GM12875 (cell line): ENCODE measurements at regions not wholly inside any gene's neighbourhood (a gene's known extent, or its start where the extent isn't known, plus 50 kb on each side); places are given as distances from the start of the nearest gene placed in this dataset.

Source experiments
- H3K4me3 ChIP-seq: one replicate; pipeline ENCODE4 v1.5.1; 2011; ENCODE audit warnings: low read depth, low read length, control low read depth
- CTCF ChIP-seq: IDR thresholded peaks from 2 replicates; pipeline ENCODE4 v1.5.1; 2011; ENCODE audit warnings: low read depth, mild to moderate bottlenecking, control low read depth, inconsistent platforms, low read length, moderate library complexity, borderline replicate concordance; ENCODE audit not compliant: insufficient read depth

- TF ChIP-seq CTCF: no peak
- no peak overlapping the region for H3K4me3 ChIP-seq
These were observed 66.7 kb upstream of the IL6 start for GRCh38 chr7:22660293-22660692.

- TF ChIP-seq CTCF: no peak
- no peak overlapping the region for H3K4me3 ChIP-seq
These were observed 67.3 kb upstream of the IL6 start for GRCh38 chr7:22659741-22660140.

- no peak for TF ChIP-seq CTCF
- no peak overlapping the region for H3K4me3 ChIP-seq
These were observed 69.0 kb upstream of the IL6 start for GRCh38 chr7:22658031-22658430.

- TF ChIP-seq CTCF: no peak
- no peak overlapping the region for H3K4me3 ChIP-seq
These were observed 69.5 kb upstream of the IL6 start for GRCh38 chr7:22657479-22657878.

GRCh38 chr7:22655781-22656180 is 71.2 kb upstream of the IL6 start:
- TF ChIP-seq CTCF: no peak
- H3K4me3 ChIP-seq: no peak overlapping the region

- no peak overlapping the region for H3K4me3 ChIP-seq
- TF ChIP-seq CTCF: no peak
These were observed 72.2 kb upstream of the IL6 start for GRCh38 chr7:22654831-22655230.

- no peak overlapping the region for H3K4me3 ChIP-seq
- TF ChIP-seq CTCF: no peak
These were observed 73.0 kb upstream of the IL6 start for GRCh38 chr7:22653951-22654350.
